ENCODE measurements at regions not wholly inside any gene's neighbourhood (a gene's known extent, or its start where the extent isn't known, plus 50 kb on each side); places are given as distances from the start of the nearest gene placed in this dataset.

DNA sequence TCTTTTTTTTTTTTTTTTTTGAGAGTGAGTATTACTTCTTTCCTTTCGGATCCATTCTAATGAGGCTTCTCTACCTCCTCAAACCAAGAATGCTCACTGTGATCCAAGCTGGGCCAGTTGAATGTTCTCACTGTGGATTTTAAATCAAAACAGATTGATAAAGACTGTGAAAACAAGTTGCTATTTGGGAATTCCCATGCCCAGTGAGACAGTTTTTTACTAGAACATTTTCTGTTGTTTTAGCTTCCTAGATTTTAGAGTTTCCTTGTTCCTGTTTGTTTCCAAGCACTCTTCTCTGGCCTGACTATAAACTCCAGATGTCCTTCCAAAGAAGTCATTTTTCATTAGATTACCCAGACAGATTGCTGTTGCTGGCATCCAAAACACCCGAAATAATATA, 60.1 kb upstream of the GALNT15 start:
- no peak for DNase-seq (ENCODE audit: low read depth)

DNA sequence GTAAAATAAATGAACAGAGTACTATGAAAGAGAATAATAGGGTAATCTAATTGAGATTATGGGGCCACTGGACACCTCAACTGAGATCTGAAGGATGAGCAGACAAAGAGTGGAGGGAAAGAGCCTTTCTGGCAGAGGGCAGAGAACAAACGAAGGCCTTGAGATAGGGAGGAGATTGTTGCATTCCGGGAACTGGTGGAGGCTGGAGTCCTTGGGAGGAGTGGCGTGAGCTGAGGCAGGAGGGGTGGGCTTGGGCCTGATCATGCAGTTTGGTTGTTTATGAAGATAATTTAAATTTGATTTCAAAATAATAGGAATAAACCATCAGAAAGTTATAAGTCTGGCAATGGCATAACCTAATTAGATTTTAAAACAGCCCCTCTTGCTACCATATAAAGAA, 59.5 kb upstream of the GALNT15 start:
- no peak for DNase-seq (ENCODE audit: low read depth)

DNA sequence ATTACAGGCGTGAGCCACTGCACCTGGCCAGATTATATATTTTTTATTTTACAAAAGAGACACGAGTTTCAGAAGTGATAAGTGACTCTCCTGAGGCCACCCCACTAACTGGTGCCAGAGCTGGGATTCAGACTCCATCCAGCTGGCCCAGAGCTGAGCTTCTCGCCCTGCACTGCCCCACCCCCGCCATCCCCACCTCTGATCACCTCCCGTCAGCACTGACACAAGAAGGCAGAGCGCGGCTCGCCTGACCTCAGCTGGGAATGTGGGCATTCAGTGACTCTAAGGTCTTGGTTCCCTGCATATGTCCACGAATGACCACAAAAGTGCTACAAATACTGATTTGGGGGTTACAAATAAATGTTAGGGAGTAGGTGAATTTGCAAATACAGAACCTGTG, 56.1 kb upstream of the GALNT15 start:
- no peak for DNase-seq (ENCODE audit: low read depth)

DNA sequence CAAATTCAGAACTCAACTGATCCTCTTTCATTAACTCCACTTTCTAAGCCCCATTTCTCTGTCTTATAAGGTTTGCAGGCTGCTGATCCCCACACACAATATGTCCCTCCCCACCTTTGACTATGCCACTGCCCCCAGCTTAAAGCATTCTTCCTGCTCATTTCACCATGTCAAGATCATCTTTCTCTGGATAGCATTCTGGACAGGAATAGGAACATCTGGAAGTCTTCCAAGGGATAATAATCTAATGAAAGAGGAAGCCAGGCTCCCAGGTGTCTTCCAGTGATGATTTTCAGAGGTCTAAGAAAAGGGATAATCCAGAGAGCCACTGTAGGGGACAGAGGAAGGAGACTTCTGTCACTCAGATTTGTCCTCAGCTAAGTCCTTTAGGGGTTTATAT, 54.6 kb upstream of the GALNT15 start:
- DNase-seq (ENCODE audit: low read depth), result no peak

DNA sequence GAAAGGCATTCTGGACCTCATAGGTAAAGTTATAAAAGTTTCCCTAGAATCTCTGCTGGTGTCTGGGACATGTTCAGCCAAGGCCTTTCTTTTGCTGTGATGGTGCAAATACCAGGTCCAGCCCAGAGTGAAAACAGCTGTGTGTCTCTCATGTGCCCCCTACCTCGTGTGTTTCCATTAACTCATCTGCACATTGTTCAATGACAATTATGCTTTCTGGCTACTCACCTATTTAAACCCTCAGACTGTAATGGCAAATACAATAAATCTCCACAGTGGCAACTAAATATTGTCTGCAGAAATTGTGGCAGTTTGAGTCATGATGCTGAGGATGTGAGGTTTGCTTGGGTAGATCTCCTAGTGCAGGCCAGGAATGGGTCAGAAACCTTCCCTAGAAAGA, 53.1 kb upstream of the GALNT15 start:
- no peak for DNase-seq (ENCODE audit: low read depth)

DNA sequence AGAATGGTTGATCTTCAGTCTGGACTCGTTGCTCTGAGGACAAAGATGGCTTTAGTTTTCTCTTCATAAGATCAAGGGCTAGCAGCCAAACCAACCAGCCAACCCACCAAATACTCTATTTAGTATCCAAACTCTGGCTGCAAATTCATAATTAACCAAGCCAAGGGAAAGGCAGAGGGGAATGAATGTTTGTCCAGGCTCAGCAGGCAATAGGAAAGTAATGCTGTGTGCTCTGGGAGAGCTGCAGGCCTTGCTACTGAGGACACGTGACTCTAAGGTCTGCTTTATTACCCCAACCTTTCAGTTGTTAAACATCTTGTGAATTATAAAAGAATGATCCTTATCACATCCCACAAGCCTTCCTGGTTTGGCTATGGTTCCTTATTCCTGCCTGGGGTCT, 52.3 kb upstream of the GALNT15 start:
- no peak for DNase-seq (ENCODE audit: low read depth)

DNA sequence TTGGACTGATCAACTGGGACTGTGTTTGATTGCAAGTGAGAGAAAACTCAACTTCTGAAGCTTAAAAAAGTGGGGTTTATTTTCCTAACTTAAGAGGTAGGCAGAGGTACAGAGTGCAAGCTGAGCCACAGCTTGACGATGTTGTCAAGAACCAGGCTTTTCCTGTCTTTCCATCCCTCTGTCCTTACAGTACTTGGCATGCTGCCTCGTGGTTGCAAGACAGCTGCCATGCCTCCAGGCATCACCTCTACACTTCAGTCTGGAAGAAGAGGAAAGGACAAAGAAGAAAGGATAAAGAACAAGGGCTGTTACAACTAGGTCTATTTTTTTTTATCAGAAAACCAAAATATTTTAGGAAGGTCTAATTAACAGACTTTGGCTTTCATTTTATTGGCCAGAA, 51.8 kb upstream of the GALNT15 start:
- no peak for DNase-seq (ENCODE audit: low read depth)

DNA sequence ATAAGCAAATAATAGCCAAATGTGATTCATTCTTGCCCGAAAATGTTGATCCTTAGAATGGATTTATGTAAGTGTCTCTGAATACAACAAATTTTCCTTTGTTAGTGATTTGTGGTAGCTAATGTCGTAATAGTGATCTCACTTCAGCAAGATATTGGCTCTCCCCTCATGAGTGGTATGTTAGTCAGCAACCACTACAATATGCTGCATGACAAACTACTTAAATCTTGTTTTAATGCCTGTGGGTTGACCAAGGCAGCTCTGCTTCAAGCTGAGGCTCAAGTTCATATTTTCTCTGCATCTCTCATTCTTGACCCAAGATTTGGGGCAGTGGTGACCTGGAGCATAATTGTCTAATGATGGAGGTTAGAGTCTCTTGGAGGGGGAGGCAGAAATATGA, 49.8 kb upstream of the GALNT15 start:
- DNase-seq (ENCODE audit: low read depth), result no peak
